ENCODE measurements at regions not wholly inside any gene's neighbourhood (a gene's known extent, or its start where the extent isn't known, plus 50 kb on each side); places are given as distances from the start of the nearest gene placed in this dataset.

- CTCF ChIA-PET, result no interaction called here
- H3K4me3 ChIP-seq (ENCODE audit: low read depth, low read length), result no peak overlapping the region
- POLR2A ChIA-PET, result no interaction called here
- DNase-seq (ENCODE audit: low read depth, low spot score), result no peak
- no peak for TF ChIP-seq CTCF (IDR thresholded peaks at IDR 0.05; ENCODE audit: insufficient read depth, low read length, missing control alignments)
These were observed 50.3 kb upstream of the GEMIN8 start for GRCh38 chrX:14079891-14080430.
